ENCODE measurements at regions not wholly inside any gene's neighbourhood (a gene's known extent, or its start where the extent isn't known, plus 50 kb on each side); places are given as distances from the start of the nearest gene placed in this dataset.

DNA sequence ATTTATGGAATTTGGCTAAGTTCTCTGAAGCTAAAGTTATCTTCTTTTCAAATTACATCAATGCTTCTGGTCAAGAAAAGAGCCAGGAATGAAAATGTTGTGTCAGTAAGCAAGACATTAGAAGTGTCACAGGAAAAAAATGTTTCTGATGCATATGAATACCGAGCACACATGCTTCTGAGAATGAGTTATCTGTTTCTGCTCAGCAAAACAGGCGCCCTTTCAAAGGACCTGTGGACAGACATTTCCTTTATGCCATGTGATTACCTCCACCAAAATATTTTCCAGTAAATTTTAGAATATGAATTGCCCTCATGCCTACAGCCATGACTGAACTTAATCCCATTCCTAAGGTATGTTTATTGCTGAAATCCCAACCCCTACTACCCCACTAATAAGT, 55.4 kb upstream of the RNF180 start:
- TF ChIP-seq, protein P1, sequence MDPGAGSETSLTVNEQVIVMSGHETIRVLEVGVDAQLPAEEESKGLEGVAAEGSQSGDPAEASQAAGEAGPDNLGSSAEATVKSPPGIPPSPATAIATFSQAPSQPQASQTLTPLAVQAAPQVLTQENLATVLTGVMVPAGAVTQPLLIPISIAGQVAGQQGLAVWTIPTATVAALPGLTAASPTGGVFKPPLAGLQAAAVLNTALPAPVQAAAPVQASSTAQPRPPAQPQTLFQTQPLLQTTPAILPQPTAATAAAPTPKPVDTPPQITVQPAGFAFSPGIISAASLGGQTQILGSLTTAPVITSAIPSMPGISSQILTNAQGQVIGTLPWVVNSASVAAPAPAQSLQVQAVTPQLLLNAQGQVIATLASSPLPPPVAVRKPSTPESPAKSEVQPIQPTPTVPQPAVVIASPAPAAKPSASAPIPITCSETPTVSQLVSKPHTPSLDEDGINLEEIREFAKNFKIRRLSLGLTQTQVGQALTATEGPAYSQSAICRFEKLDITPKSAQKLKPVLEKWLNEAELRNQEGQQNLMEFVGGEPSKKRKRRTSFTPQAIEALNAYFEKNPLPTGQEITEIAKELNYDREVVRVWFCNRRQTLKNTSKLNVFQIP (CRISPR knock-in tag; IDR thresholded peaks at IDR 0.05; ENCODE audit: borderline replicate concordance, low read depth): no peak
- no peak for TF ChIP-seq PPARA (CRISPR knock-in tag; IDR thresholded peaks at IDR 0.05; ENCODE audit: borderline replicate concordance)
- TF ChIP-seq TOX (CRISPR knock-in tag; IDR thresholded peaks at IDR 0.05; ENCODE audit: borderline replicate concordance): no peak
- TF ChIP-seq ZFP3 (CRISPR knock-in tag; IDR thresholded peaks at IDR 0.05): no peak
- TF ChIP-seq, protein P2, sequence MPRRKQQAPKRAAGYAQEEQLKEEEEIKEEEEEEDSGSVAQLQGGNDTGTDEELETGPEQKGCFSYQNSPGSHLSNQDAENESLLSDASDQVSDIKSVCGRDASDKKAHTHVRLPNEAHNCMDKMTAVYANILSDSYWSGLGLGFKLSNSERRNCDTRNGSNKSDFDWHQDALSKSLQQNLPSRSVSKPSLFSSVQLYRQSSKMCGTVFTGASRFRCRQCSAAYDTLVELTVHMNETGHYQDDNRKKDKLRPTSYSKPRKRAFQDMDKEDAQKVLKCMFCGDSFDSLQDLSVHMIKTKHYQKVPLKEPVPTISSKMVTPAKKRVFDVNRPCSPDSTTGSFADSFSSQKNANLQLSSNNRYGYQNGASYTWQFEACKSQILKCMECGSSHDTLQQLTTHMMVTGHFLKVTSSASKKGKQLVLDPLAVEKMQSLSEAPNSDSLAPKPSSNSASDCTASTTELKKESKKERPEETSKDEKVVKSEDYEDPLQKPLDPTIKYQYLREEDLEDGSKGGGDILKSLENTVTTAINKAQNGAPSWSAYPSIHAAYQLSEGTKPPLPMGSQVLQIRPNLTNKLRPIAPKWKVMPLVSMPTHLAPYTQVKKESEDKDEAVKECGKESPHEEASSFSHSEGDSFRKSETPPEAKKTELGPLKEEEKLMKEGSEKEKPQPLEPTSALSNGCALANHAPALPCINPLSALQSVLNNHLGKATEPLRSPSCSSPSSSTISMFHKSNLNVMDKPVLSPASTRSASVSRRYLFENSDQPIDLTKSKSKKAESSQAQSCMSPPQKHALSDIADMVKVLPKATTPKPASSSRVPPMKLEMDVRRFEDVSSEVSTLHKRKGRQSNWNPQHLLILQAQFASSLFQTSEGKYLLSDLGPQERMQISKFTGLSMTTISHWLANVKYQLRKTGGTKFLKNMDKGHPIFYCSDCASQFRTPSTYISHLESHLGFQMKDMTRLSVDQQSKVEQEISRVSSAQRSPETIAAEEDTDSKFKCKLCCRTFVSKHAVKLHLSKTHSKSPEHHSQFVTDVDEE (CRISPR knock-in tag; IDR thresholded peaks at IDR 0.05): no peak
- no peak for ATAC-seq

DNA sequence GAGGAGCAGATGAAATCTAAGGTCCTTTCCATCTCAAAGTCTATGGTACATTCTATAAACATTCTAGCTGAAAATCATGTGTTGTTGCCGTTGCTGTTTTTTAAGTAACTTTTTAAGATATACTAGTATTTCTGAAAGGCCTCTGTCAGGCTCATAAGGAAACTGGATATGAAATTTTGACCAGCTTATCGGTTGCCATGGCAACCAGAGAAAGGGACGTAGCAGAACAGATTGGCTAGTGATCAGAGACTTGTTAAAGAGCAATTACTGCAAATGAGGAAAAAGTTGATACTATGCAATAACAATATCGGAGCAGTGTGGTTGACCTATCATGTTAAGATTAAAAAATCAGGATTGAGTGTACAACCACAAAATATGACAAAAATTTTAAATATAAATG, 57.0 kb upstream of the RNF180 start:
- TF ChIP-seq BACH2 (CRISPR knock-in tag; IDR thresholded peaks at IDR 0.05; ENCODE audit: borderline replicate concordance) (no peak), RARB (CRISPR knock-in tag; IDR thresholded peaks at IDR 0.05) (no peak)
- no peak for ATAC-seq

DNA sequence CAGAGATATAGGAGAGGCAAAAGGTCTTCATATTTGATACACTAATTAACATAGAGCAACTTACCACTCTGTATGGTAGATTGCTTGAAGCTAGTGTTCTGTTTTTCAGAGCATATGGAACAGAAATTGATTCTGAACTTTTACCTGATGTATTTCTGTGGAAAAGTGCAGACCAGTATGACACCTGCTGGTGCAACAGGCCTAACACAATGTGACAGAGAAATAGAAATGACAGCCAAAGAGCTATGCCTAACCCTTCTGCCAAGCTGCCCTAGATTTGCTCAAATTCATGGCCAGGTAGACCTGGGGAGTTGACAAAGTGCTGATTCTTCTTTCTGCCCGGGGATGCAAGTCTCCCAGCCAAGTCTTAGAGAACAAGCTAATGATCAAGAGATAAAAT, 65.4 kb upstream of the RNF180 start:
- TF ChIP-seq ZNF70 (CRISPR knock-in tag; IDR thresholded peaks at IDR 0.05) (no peak), ARNTL (CRISPR knock-in tag; IDR thresholded peaks at IDR 0.05; ENCODE audit: borderline replicate concordance, low read depth) (no peak), ESRRG (CRISPR knock-in tag; IDR thresholded peaks at IDR 0.05) (no peak), OSR1 (CRISPR knock-in tag; IDR thresholded peaks at IDR 0.05) (no peak), ZC3H10 (CRISPR knock-in tag; IDR thresholded peaks at IDR 0.05) (no peak), ISL1 (CRISPR knock-in tag; IDR thresholded peaks at IDR 0.05) (no peak), RARB (CRISPR knock-in tag; IDR thresholded peaks at IDR 0.05) (no peak), ZNF565 (CRISPR knock-in tag; conservative IDR thresholded peaks at IDR 0.05; ENCODE audit: low read depth) (no peak), ZFP30 (CRISPR knock-in tag; IDR thresholded peaks at IDR 0.05) (no peak)
- TF ChIP-seq, protein P3, sequence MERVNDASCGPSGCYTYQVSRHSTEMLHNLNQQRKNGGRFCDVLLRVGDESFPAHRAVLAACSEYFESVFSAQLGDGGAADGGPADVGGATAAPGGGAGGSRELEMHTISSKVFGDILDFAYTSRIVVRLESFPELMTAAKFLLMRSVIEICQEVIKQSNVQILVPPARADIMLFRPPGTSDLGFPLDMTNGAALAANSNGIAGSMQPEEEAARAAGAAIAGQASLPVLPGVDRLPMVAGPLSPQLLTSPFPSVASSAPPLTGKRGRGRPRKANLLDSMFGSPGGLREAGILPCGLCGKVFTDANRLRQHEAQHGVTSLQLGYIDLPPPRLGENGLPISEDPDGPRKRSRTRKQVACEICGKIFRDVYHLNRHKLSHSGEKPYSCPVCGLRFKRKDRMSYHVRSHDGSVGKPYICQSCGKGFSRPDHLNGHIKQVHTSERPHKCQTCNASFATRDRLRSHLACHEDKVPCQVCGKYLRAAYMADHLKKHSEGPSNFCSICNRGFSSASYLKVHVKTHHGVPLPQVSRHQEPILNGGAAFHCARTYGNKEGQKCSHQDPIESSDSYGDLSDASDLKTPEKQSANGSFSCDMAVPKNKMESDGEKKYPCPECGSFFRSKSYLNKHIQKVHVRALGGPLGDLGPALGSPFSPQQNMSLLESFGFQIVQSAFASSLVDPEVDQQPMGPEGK (CRISPR knock-in tag; IDR thresholded peaks at IDR 0.05; ENCODE audit: borderline replicate concordance): no peak
- TF ChIP-seq, protein P4, sequence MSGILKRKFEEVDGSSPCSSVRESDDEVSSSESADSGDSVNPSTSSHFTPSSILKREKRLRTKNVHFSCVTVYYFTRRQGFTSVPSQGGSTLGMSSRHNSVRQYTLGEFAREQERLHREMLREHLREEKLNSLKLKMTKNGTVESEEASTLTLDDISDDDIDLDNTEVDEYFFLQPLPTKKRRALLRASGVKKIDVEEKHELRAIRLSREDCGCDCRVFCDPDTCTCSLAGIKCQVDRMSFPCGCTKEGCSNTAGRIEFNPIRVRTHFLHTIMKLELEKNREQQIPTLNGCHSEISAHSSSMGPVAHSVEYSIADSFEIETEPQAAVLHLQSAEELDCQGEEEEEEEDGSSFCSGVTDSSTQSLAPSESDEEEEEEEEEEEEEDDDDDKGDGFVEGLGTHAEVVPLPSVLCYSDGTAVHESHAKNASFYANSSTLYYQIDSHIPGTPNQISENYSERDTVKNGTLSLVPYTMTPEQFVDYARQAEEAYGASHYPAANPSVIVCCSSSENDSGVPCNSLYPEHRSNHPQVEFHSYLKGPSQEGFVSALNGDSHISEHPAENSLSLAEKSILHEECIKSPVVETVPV (CRISPR knock-in tag; IDR thresholded peaks at IDR 0.05): no peak
- TF ChIP-seq, protein P5, sequence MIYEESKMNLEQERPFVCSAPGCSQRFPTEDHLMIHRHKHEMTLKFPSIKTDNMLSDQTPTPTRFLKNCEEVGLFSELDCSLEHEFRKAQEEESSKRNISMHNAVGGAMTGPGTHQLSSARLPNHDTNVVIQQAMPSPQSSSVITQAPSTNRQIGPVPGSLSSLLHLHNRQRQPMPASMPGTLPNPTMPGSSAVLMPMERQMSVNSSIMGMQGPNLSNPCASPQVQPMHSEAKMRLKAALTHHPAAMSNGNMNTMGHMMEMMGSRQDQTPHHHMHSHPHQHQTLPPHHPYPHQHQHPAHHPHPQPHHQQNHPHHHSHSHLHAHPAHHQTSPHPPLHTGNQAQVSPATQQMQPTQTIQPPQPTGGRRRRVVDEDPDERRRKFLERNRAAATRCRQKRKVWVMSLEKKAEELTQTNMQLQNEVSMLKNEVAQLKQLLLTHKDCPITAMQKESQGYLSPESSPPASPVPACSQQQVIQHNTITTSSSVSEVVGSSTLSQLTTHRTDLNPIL (CRISPR knock-in tag; IDR thresholded peaks at IDR 0.05; ENCODE audit: low read depth): no peak
- ATAC-seq: no peak

DNA sequence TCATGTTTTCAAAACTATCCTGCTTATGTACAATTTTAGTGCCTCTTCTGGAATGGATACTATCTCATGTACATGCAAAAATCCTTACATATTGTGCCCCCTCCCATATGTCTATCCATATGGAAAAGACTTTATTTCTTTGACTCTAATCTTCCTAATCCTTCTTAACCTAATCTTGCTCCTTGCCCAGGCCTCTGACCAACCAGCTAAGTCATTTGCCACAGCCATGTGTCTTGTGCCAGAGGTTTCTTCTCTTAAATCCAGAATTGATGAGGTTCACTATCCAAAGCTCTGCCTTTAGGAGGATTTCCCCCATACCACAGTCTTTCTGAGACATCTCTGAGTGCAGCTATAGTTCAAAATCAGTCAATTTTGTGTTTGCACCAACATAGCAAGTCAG, 68.9 kb upstream of the RNF180 start:
- ATAC-seq: no peak
- TF ChIP-seq ZNF565 (CRISPR knock-in tag; conservative IDR thresholded peaks at IDR 0.05; ENCODE audit: low read depth): no peak
- TF ChIP-seq ZNF70 (CRISPR knock-in tag; IDR thresholded peaks at IDR 0.05): no peak
- TF ChIP-seq, protein P1 (CRISPR knock-in tag; IDR thresholded peaks at IDR 0.05; ENCODE audit: borderline replicate concordance, low read depth): no peak
- no peak for TF ChIP-seq ESRRG (CRISPR knock-in tag; IDR thresholded peaks at IDR 0.05)
- no peak for TF ChIP-seq SNAI2 (CRISPR knock-in tag; IDR thresholded peaks at IDR 0.05)
